CD4-positive, alpha-beta T cell treated with Interleukin-21 for 1 hour (primary cell): ENCODE measurements at regions not wholly inside any gene's neighbourhood (a gene's known extent, or its start where the extent isn't known, plus 50 kb on each side); places are given as distances from the start of the nearest gene placed in this dataset.
"Not testable (repeated sequence)": the region's sequence is repeated elsewhere in the genome, so short reads cannot be mapped to it uniquely, and the experiment has no call there.

Experiments used
- DNase-seq: peaks from one replicate; pipeline ENCODE4 v3.0.0-alpha.2; 2020

- not testable (repeated sequence) for DNase-seq
Observed at GRCh38 chr2:87415586-87416265, 332.2 kb upstream of the PLGLB2 start.

GRCh38 chr2:87416266-87416592 lies 331.7 kb upstream of the PLGLB2 start:
- DNase-seq, result not testable (repeated sequence)

- DNase-seq, result not testable (repeated sequence)
Observed at GRCh38 chr2:87417147-87417546, 330.7 kb upstream of the PLGLB2 start.

- not testable (repeated sequence) for DNase-seq
Observed at GRCh38 chr2:87417742-87418567, 329.9 kb upstream of the PLGLB2 start.

GRCh38 chr2:87418823-87419822 lies 328.8 kb upstream of the PLGLB2 start:
- not testable (repeated sequence) for DNase-seq

GRCh38 chr2:87419980-87420379 lies 327.9 kb upstream of the PLGLB2 start:
- not testable (repeated sequence) for DNase-seq

GRCh38 chr2:87420954-87421353 lies 326.9 kb upstream of the PLGLB2 start:
- DNase-seq, result not testable (repeated sequence)

GRCh38 chr2:87423796-87424762 lies 323.8 kb upstream of the PLGLB2 start:
- DNase-seq, result not testable (repeated sequence)

GRCh38 chr2:87424763-87425154 lies 323.1 kb upstream of the PLGLB2 start:
- not testable (repeated sequence) for DNase-seq

- DNase-seq, result not testable (repeated sequence)
Observed at GRCh38 chr2:87425191-87425590, 322.7 kb upstream of the PLGLB2 start.

GRCh38 chr2:87425717-87426116 lies 322.2 kb upstream of the PLGLB2 start:
- DNase-seq, result not testable (repeated sequence)

- not testable (repeated sequence) for DNase-seq
Observed at GRCh38 chr2:87428452-87429130, 319.3 kb upstream of the PLGLB2 start.

- not testable (repeated sequence) for DNase-seq
Observed at GRCh38 chr2:87429206-87429930, 318.5 kb upstream of the PLGLB2 start.

- not testable (repeated sequence) for DNase-seq
Observed at GRCh38 chr2:87429931-87430275, 318.0 kb upstream of the PLGLB2 start.

GRCh38 chr2:87431051-87431450 lies 316.8 kb upstream of the PLGLB2 start:
- not testable (repeated sequence) for DNase-seq

- not testable (repeated sequence) for DNase-seq
Observed at GRCh38 chr2:87432711-87433453, 315.0 kb upstream of the PLGLB2 start.

- DNase-seq, result not testable (repeated sequence)
Observed at GRCh38 chr2:87436007-87436406, 311.9 kb upstream of the PLGLB2 start.

GRCh38 chr2:87437701-87438260 lies 310.1 kb upstream of the PLGLB2 start:
- not testable (repeated sequence) for DNase-seq

GRCh38 chr2:87438780-87439454 lies 309.0 kb upstream of the PLGLB2 start:
- not testable (repeated sequence) for DNase-seq
